GM12873 (cell line): ENCODE measurements at regions not wholly inside any gene's neighbourhood (a gene's known extent, or its start where the extent isn't known, plus 50 kb on each side); places are given as distances from the start of the nearest gene placed in this dataset.

Experiments
- TF ChIP-seq, protein P1 (sequence below): IDR thresholded peaks from 2 replicates; pipeline ENCODE4 v1.5.1; 2012; ENCODE audit warnings: low read depth, mild to moderate bottlenecking, moderate library complexity, low read length, control low read depth; ENCODE audit not compliant: insufficient read depth; ENCODE audit errors: missing control alignments

DNA sequence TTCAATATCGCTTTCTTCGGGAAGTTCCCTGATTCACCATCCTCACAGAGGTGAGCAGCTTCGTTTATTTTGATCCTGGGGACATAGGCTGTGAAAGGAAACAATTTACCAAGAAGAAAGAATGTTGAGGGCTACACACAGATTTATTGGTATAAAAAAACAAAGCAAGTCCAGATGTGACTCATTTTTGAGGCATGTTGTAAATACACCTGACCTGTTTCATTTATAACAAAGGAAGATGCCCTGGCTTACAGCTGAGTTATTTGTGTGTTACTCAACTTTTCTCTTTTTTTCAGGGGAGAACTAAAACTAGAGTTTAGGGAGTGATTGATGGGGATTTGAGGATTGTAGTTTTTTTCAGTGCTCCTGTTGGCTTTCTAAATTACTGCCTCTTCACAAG lies 489.5 kb downstream of the CBLN4 start:
- TF ChIP-seq, protein P1, sequence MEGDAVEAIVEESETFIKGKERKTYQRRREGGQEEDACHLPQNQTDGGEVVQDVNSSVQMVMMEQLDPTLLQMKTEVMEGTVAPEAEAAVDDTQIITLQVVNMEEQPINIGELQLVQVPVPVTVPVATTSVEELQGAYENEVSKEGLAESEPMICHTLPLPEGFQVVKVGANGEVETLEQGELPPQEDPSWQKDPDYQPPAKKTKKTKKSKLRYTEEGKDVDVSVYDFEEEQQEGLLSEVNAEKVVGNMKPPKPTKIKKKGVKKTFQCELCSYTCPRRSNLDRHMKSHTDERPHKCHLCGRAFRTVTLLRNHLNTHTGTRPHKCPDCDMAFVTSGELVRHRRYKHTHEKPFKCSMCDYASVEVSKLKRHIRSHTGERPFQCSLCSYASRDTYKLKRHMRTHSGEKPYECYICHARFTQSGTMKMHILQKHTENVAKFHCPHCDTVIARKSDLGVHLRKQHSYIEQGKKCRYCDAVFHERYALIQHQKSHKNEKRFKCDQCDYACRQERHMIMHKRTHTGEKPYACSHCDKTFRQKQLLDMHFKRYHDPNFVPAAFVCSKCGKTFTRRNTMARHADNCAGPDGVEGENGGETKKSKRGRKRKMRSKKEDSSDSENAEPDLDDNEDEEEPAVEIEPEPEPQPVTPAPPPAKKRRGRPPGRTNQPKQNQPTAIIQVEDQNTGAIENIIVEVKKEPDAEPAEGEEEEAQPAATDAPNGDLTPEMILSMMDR, result no peak

DNA sequence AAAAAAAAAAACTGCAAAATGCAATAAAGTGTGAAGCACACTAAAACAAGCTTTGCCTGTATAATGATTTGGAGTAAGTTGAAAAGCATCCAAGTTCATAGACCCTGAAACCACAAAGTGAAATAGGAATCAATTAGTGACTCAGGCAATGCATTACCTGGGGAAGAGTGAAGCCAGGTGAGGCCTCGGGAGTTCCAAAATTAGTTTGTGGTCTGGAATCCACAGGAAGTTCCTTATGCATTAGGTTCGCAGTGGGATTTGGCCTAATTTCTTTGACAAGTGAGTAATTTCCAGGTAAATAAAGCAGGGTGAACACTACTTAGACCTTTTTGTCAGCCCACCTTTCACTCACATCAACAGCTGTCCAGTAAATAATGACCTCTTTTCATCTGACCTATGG lies 490.8 kb downstream of the CBLN4 start:
- TF ChIP-seq, protein P1, result no peak

DNA sequence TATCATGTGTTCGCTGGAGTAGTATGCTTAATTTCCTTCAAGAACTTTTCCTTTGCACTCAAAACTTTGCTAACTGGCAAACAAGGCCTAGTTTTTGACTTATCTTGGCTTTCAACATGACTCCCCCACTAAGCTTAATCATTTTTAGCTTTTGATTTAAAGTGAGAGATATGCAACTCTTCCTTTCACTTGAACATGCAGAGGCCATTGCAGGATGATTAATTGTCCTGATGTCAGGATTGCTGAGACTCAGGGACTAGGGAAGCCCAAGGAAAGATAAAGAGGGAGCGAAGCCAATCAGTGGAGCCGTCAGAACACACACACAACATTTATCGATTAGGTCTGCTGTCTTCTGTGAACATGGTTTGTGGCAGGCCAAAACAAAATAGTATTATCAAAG lies 491.4 kb downstream of the CBLN4 start:
- TF ChIP-seq, protein P1, result no peak

DNA sequence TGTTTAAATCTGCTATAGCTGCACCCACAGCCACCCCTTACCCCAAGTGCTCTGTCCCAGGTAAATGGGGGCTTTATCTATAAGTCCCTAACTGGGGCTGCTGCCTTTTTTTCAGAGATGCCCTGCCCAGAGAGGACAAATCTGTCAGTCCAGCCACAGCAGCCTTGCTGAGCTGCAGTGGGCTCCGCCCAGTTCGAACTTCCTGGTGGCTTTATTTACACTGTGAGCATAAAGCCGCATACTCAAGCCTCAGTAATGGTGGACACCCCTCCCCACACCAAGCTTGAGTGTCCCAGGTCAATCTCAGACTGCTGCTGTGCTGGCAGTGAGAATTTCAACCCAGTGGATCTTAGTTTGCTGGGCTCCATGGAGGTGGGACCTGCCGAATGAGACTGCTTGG lies 505.2 kb downstream of the CBLN4 start:
- TF ChIP-seq, protein P1, result no peak

DNA sequence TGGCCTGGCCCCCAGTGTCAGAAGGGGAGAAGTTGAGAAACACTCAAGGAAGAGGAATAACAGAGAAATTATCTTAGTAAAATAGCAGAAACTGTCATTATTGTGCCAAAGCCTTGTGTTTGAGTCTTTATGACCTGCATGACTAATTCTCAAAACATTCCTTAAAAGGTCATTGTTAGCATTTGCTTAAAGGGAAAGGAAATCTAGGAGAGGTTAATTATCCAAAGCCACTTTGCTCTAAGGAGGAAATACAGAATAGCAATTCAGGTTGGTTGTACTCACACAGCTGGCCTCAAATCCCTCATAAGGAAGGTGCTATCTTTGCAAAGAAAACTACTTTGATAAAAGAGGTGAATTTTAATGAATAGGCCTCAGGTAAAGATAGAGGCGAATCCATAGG lies 516.7 kb downstream of the CBLN4 start:
- TF ChIP-seq, protein P1, result no peak

DNA sequence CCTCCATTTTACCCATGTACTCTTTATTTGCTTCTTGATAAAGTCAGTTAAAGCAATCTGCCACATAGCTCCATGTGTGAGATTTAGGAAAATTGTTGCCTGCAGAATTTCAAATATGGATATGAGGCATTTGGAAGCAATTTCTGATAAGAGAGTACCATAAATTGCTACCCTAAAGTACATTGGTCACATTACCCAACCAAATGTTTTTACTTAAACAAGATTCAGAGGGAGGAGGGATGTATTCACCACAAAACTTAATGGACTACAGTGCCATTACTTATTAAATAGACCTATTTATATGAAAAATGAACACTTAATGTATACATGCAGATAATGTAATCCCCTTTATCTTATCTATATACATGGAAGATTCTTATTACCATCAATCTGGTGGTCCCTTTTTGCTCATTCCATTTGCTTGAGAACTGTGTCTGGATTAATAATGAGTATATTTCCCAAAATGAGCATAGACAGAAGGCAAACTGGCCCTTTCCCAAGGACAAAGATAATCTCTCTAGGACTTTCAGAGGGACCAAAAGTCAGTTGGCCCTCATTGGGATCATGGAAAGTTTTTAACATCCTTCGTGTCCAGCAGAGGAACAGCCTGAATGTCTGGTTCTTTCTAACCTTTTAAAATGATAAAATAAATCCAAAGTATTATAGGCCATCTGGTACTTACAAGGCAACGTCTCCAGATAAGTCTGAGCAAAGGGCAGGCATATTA lies 526.4 kb downstream of the CBLN4 start:
- TF ChIP-seq, protein P1, result no peak

DNA sequence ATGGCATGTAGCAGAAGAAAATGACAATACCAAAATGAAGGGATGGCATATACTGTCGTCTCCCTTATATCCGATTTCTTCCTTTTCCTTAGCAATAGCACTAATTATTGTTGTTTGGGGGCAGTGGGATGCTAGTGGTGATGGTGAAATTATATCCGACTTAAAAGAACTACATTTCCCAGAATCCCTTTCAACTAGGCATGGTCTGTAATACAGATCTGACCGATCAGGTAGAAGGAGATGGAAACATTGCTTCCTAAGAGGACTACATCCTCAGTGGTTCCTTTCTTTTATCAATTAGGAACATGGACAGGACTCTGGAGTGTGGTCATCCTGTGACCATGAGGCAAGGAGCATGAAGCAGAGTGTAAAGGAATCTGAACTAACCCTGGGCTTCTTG lies 532.6 kb downstream of the CBLN4 start:
- TF ChIP-seq, protein P1, result no peak
